Esophagus muscularis mucosa (tissue), 4 donors: ENCODE measurements at regions not wholly inside any gene's neighbourhood (a gene's known extent, or its start where the extent isn't known, plus 50 kb on each side); places are given as distances from the start of the nearest gene placed in this dataset.

Source experiments
- CTCF ChIP-seq, 3 experiments: fragments of 200-600 bp in 2 of 3; fragments of 450-650 bp in 1 of 3; sonication (generic) in 2 of 3; IDR thresholded peaks; one replicate each; pipeline ENCODE4 v1.5.1; 2017 to 2019; ENCODE audit warnings: antibody characterized with exemption in 3 of 3, mild to moderate bottlenecking in 2 of 3, moderate library complexity in 1 of 3
- EP300 ChIP-seq: sonication (generic); formaldehyde crosslinking; IDR thresholded peaks from one replicate; pipeline ENCODE4 v1.6.1; 2017; ENCODE audit warnings: antibody characterized with exemption
- POLR2A ChIP-seq: fragments of 450-650 bp; IDR thresholded peaks from one replicate; pipeline ENCODE4 v1.6.1; 2017; ENCODE audit warnings: antibody characterized with exemption, moderate library complexity, mild to moderate bottlenecking, low read depth
- POLR2AphosphoS5 ChIP-seq, 2 donors: sonication (generic); formaldehyde crosslinking; IDR thresholded peaks; one replicate each; pipeline ENCODE4 v1.6.1; 2017; ENCODE audit warnings: antibody characterized with exemption in 2 of 2

- TF ChIP-seq CTCF (IDR thresholded peaks at IDR 0.05) (no peak), POLR2A (no peak), EP300 (no peak), POLR2AphosphoS5 (IDR thresholded peaks at IDR 0.05) (no peak)
Measured at GRCh38 chr11:115965767-115966504, 461.7 kb upstream of the CADM1 start.
